ENCODE measurements at regions not wholly inside any gene's neighbourhood (a gene's known extent, or its start where the extent isn't known, plus 50 kb on each side); places are given as distances from the start of the nearest gene placed in this dataset.

GRCh38 chr5:22998362-22998761 lies 145.2 kb upstream of the CDH12 start:
- TF ChIP-seq CTCF (IDR thresholded peaks at IDR 0.05) (no peak), POLR2A (IDR thresholded peaks at IDR 0.05) (no peak)
